NCI-H1436 treated with DMSO at 0.1 percent for 48 hours (cell line): ENCODE measurements at regions not wholly inside any gene's neighbourhood (a gene's known extent, or its start where the extent isn't known, plus 50 kb on each side); places are given as distances from the start of the nearest gene placed in this dataset.
"Not testable (repeated sequence)": the region's sequence is repeated elsewhere in the genome, so short reads cannot be mapped to it uniquely, and the experiment has no call there.

Experiments
- DNase-seq: peaks from one replicate; lab custom pipeline; 2025; lab: John Stamatoyannopoulos, UW

DNA sequence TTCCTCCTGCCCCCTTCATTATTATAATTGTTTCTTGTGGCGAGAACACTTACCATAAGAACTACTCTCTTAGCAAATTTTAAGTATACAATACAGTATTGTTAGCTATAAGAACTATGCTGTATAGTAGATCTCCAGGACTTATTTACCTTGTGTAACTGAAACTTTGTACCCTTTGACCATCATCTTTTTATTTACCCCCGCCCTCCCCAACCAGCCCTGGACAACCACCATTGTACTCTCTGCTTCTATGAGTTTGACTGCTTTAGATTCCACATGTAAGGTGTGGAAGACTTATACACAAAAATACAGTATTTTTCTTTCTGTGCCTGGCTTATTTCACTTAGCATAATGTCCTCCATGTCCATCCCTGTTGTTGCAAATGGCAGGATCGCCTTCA lies 161.1 kb downstream of the PHF8 start:
- DNase-seq, result no peak

GRCh38 chrX:53882331-53882730 lies 161.9 kb downstream of the PHF8 start:
- no peak for DNase-seq

GRCh38 chrX:53880786-53881185 lies 163.5 kb downstream of the PHF8 start:
- DNase-seq, result not testable (repeated sequence)

DNA sequence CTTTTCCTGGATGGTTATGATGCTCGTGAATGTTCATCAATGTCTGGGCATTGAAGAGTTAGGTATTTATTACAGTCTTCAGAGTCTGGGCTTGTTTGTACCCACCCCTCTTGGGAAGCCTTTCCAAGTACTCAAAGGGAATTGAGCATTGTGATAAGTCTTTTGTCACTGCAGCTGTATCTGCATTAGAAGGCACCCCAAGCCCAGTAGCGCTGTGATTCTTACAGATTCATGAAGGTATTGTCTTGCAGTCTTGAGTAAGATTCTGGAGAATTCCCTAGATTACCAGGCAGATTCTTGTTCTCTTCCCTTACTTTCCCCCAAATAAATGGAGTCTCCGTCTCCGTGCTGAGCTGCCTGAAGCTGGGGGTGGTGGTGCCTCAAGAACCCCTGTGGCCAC lies 173.4 kb upstream of the HUWE1 start:
- DNase-seq, result no peak

DNA sequence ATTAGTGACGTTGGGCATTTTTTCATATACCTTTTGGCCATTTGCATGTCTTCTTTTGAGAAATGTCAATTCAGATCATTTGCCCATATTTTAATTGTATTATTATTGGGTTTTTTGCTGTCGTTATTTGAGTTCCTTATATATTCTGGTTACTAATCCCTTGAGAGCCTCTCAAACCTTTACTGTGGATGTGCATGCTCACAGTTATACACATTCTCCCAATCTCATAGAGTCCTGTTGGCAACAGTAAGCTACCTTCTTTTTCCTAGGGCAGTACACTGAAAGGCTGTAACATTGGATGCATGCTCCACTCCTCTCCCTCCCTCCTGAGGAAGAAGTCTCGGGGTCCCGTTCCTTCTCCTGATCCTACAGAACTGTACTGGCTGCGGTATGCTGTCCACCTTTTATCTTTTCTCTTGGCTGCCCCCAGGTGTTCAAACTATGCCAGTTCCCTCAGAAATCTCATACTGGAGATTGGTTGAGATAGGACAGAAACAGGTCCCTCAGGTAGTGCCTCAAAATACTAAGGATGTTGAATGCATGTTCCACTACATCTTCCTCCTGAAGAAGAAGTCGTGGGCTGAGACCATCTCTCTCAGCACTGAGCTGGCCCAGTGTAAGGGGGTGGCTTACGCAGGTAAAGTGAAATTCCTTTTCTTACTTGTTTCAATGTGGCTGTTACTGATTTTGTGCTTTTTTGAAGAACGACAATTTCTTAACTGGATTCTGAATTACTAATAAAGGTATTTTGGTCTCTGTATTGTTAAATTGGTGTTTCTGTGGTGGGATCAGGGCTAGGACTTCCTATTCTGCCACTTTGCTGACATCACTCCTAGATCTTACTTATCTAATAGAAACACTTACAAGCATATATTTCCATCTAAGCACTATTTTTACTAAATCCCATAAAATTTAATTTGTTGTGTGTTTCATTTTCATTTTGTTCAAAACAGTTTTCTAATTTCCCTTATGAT lies 145.4 kb upstream of the HUWE1 start:
- DNase-seq, result peak; percentile 6

DNA sequence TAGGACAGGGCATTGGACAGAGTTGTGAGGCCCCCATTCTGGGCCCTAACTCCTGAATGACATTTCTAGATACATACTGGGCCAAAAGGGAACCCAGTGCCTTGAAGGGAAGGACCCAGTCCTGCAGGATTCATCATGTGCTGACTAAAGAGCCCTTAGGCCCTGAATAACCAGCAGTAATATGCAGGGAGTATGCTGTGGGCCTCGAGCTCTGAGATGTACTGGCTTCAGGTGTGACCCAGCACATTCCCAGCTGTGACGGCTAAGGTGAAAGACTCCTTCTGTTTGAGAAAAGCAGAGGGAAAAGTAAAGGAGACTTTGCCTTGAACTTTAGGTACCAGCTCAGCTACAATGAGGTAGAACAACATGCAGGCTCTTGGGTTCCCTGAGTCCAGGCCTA lies 138.2 kb upstream of the HUWE1 start:
- no peak for DNase-seq

- not testable (repeated sequence) for DNase-seq
These were observed 131.6 kb upstream of the HUWE1 start for GRCh38 chrX:53818115-53818514.

GRCh38 chrX:53817548-53817947 lies 131.0 kb upstream of the HUWE1 start:
- DNase-seq, result no peak

DNA sequence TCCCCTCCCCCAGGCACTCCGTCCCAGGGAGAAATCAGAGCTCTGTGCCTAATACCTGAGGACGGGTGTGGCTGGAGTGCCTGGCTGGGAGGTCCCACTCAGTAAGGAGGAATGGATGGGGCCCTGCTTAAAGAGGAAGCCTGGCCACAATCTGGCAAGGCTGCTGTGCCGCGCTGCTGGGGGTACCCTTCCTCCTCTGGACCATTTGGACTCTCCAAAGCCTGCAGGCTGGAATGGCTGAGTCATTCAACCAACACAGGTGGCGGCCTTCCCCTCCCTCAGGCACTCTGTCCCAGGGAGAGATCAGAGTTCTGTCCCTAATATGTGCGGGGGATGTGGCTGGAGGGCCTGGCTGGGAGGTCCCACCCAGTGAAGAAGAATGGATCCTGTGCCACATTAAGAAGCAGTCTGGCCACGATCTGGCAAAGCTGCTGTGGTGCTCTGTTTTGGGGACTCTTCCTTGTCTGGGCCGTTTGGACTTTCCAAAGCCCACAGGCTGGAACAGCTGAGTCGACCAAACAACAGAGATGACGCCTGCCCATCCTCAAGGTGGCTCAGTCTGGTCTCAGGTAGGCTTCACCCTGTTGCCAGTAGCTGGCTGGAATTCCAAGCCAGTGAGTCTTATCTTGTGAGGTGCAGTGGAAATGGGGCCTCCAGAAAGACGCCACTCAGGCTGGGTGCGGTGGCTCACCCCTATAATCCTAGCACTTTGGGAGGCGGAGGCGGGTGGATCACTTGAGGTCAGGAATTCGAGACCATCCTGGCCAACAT lies 127.3 kb upstream of the HUWE1 start:
- no peak for DNase-seq

DNA sequence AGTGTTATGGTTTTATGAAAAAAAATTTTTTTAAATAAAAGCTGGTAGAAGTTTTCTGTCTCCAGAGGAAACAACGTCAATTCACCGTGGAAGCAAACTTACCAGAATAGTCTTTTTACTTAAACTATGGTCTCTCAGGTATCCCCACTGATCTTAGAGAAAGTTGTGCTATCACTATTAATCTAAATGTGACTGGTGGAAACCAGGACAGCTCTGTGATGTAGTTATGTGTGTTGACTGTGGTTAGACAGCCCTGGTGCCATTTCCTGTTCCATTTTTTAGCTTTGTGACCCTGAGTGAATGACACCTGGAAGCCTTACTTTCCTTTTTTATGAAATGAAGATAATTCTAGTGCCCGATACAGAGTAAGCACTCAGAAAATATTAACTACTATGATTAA lies 111.8 kb upstream of the HUWE1 start:
- DNase-seq, result no peak

GRCh38 chrX:53795576-53795975 lies 109.1 kb upstream of the HUWE1 start:
- no peak for DNase-seq

DNA sequence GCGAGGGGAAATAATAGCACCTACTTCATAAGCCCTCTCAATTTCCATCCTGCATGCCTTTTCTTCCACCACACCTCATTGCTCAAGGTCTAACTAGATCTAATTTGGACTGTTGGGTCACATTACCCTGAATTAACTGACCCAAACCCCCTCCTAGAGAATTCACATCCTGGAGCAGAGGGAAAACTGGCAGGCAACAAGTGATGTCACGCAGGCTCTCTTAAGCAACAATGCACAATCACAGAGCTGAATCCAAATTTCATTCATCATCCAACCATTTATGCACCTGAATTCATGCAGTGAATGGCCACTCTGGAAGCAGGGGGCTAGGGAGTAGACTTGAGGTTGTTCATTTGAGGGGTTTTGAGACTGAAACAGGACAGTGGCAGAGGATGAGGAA lies 107.7 kb upstream of the HUWE1 start:
- DNase-seq, result no peak

DNA sequence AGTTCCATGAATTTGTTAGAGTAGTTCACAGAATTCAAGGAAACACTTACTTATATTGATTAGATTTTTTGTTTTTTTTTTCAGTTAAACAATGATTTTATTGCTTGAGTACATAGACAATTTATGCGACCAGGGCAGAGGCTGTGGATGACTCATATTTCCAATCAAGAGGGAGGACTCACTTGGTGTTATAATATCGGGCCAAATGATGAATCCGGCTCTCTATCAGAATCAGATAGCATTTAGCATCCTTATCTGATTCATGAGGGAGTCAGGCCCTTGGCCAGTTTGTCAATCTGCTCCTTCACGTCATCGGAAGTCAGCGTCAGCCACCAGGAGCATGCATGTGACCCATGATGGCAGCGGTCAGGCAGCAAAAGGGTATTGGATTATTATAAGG lies 82.3 kb upstream of the HUWE1 start:
- no peak for DNase-seq

- DNase-seq, result no peak
These were observed 81.9 kb upstream of the HUWE1 start for GRCh38 chrX:53768451-53768850.

DNA sequence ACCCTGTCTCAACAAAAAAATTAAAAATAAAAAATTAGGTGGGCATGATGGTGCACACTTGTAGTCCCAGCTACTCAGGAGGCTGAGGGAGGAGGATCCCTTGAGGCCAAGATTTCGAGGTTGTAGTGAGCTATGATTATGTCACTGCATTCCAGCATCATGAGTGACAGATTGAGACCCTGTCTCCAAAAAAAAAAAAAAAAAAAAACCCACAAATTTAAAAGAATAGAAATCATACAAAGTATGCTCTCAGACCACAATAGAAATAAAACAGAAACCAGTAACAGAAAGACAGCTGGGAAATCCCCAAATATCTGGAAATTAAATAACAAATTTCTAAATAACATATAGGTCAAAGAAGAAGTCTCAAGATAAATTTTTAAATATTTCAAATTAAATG lies 81.0 kb upstream of the HUWE1 start:
- no peak for DNase-seq

DNA sequence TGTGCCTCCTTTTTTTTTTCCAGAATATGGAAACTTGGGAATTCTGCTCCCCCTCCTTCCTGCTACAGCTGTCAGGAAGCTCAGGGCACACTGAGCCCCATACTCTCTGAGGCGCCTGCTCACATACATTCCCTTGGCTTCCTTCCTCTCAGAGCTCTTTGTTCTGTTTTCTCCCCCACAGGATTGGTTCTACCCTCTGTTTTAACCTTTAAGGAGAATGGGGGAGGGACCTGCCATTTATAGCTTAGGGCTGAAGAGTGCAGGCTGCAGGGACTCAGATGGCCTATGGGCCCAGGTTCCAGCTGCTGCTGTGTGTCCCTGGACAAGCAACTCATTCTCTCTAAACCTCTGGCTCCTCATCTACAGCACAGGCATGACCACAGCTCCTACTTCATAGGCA lies 70.7 kb upstream of the HUWE1 start:
- not testable (repeated sequence) for DNase-seq

DNA sequence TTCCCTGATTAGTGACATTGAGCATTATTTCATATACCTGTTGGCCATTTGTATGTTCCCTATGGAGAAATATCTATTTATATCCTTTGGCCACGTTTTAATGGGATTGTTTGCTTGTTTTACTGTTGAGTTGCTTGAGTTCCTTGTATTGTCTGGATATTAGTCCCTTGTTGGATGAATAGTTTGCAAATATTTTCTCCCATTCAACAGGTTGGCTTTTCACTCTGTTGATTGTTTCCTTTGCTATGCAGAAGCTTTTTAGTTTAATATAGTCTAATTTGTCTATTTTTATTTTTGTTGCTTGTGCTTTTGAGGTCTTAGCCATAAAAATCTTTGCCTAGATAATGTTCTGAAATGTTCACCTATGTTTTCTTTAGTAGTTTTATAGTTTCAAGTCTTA lies 60.2 kb upstream of the HUWE1 start:
- DNase-seq, result no peak

- DNase-seq, result no peak
These were observed 56.7 kb upstream of the HUWE1 start for GRCh38 chrX:53743244-53743643.

DNA sequence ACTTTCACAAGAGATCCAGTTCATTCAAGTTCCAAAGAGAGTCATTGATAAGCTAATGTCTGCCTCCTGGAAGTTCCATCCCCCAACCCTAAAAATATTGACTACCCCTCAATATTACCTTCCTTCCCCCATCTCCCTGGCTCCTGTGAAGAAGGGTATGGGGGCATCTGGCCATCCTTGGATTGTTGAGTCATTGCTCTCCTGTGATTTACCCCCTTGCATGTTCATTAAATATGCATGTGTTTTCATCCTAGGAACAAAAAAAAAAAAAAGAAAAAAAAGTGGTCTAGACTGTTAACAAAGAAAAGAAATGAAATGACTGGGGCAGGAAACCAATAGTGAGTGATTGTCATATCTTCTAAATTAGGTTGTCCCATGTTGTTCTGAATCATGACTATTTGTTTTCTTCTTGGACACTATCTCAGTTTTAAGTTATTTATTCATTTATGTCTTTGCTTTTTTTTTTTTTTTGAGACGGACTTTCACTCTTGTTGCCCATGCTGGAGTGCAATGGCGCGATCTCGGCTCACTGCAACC lies 51.9 kb upstream of the HUWE1 start:
- no peak for DNase-seq
